ENCODE measurements at regions not wholly inside any gene's neighbourhood (a gene's known extent, or its start where the extent isn't known, plus 50 kb on each side); places are given as distances from the start of the nearest gene placed in this dataset.
A peak's percentile ranks its signal among the peaks of the same experiment; 100 is the strongest.

- Histone ChIP-seq H3K4me3 (no peak overlapping the region), H3K27ac (no peak overlapping the region), H3K36me3 (no peaks in the 10 kb centered on the region), H3K27me3 (no peaks in the 10 kb centered on the region), H3K4me1 (no peaks in the 10 kb centered on the region), H3K9me3 (peaks cover 0 to 3% of the 10 kb centered on the region in 2 donors)
- TF ChIP-seq CTCF (IDR thresholded peaks at IDR 0.05) = no peak
- DNase-seq (no peak), ATAC-seq (no peak)
- intact Hi-C loops (cut with DNase I) = no loop called here
Measured at GRCh38 chr10:10500937-10501336, 516.7 kb upstream of the CELF2 start.

- ATAC-seq = no peak
- TF ChIP-seq CTCF (IDR thresholded peaks at IDR 0.05) = no peak
- Histone ChIP-seq H3K4me3 (no peak overlapping the region), H3K4me1 (no peaks in the 10 kb centered on the region), H3K27ac (no peak overlapping the region), H3K27me3 (no peaks in the 10 kb centered on the region), H3K9me3 (peaks cover 0 to 5% of the 10 kb centered on the region in 2 donors), H3K36me3 (no peaks in the 10 kb centered on the region)
- no peak for DNase-seq
- intact Hi-C loops (cut with DNase I) = no loop called here
Measured at GRCh38 chr10:10503772-10504171, 513.9 kb upstream of the CELF2 start.

- DNase-seq = no peak
- H3K36me3 ChIP-seq = no peaks in the 10 kb centered on the region
- H3K4me3 ChIP-seq = no peak overlapping the region
- peaks cover 0 to 5% of the 10 kb centered on the region in 2 donors for H3K9me3 ChIP-seq
- no peak for ATAC-seq
- no peak overlapping the region for H3K27ac ChIP-seq
- H3K27me3 ChIP-seq = no peaks in the 10 kb centered on the region
- no peaks in the 10 kb centered on the region for H3K4me1 ChIP-seq
- no peak for TF ChIP-seq CTCF (IDR thresholded peaks at IDR 0.05)
- intact Hi-C loops (cut with DNase I) = no loop called here
Measured at GRCh38 chr10:10508211-10508610, 509.5 kb upstream of the CELF2 start.

- no peaks in the 10 kb centered on the region for H3K36me3 ChIP-seq
- ATAC-seq = no peak
- no peak for TF ChIP-seq CTCF (IDR thresholded peaks at IDR 0.05)
- H3K27me3 ChIP-seq = no peaks in the 10 kb centered on the region
- no peak overlapping the region for H3K4me3 ChIP-seq
- peaks cover 0 to 2% of the 10 kb centered on the region in 2 donors for H3K9me3 ChIP-seq
- no peaks in the 10 kb centered on the region for H3K4me1 ChIP-seq
- DNase-seq = peak in 1 of 4 donors; percentile 13
- intact Hi-C loops (cut with DNase I) = no loop called here
- H3K27ac ChIP-seq = no peak overlapping the region
Measured at GRCh38 chr10:10510179-10510578, 507.5 kb upstream of the CELF2 start.

GRCh38 chr10:10513067-10513466 lies 504.6 kb upstream of the CELF2 start:
- Histone ChIP-seq H3K27me3 (no peaks in the 10 kb centered on the region), H3K4me3 (no peak overlapping the region), H3K4me1 (no peaks in the 10 kb centered on the region), H3K9me3 (no peaks in the 10 kb centered on the region), H3K27ac (no peak overlapping the region), H3K36me3 (no peaks in the 10 kb centered on the region)
- intact Hi-C loops (cut with DNase I) = no loop called here
- ATAC-seq = no peak
- DNase-seq = no peak
- TF ChIP-seq CTCF (IDR thresholded peaks at IDR 0.05) = no peak
